GM21515 (cell line): ENCODE measurements at regions not wholly inside any gene's neighbourhood (a gene's known extent, or its start where the extent isn't known, plus 50 kb on each side); places are given as distances from the start of the nearest gene placed in this dataset.

Experiments
- ATAC-seq: cut with Tn5 transposase; IDR thresholded peaks from one replicate; pipeline ENCODE4 v1.9.1; 2021; ENCODE audit not compliant: unreplicated experiment

DNA sequence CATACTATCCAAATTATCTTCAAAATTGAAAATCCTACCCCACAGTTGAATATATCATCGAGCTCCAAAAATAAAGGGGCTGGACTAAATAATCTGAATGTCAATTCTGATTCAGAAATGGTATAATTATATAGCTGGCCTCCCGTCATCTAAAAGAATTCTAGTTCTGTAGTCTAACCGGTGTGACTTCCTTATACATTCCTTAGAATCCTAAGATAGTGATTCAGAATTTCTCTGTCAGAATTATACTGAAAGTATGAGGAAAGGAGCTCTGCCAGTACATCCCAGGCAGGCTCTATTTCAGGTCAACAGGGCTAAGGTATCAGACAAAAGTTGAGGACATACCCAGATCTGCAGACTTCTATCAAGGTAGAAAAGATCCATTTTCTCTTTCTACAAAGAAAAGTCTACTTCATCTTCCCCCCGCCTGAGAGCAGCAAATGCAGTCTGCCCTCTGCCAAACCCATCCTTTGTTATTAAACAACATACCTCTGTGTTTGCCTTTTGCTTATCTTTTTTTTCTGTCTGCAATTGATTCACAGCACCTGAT lies 128.5 kb downstream of the METTL4 start:
- no peak for ATAC-seq

DNA sequence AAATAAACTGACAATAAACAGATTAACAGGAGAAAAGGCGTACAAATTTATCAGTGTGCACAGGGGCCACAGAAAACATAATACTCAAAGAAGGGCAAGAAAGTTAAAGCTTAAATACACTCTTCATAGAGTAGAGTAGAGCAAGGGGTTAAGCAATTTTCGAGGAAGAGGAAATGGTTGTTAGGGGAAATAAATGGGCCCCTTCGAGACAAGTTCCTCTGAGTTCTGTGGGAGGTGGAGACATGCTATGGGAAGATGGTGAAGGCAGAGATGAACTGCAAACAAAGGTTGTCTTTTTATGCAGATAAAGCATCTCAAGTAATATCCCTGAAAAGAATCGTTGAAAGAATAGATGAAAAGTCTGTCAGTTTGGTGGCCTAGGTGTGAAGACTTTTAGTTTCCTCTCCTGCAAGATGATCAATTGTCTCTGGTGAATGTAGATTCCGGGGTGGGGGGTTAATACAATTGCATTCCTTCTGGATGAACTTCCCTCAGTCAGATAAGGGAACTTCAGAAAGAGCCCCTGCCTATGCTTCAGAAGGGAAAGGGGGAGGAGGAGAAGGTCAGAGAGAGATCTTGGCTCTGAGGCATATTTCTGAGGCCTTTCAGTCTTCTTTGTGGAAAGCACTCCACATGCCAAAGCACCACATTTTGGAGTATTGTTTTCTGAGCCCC lies 127.0 kb downstream of the METTL4 start:
- no peak for ATAC-seq

DNA sequence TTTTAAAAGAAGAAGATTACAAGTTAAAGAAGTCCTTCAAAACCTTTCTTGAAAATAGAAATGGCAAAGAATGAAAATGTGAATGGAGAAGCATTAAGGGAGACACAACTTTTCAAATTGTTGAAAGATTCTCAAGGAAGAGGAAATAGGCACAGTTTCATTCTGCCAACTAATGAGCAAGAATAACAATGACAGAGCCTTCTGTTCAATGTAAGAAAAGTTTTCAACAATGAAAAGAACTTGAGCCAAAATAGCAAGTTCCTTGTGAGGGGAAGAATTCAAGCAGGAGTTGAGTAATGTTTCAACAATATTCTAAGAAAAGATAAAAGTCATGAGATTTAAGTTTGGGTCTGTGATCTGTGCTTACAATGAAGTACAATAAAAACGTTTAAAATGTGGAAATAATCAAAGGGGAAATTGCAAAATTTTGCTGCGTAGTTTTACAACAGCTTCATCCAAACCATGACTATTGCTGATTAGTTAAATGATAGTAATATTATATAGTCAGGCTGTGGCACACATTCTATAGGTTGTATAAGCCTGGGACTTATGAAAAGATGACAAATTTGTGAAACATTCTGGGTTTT lies 122.6 kb downstream of the METTL4 start:
- no peak for ATAC-seq

DNA sequence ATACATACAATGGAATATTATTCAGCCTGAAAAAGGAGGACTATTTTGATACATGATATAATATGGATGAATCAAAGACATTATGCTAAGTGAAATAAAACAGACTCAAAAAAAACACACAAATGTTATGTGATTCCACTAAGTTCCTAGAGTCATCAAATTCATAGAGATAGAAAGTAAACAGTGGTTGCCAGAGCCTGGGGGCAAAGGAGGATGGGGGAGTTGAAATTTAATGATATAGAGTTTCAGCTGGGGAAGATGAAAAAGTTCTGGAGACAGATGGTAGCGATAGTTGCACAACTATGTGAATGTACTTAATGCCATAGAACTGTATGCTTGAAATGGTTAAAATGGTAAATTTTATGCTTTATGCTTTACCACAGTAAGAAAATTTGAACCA lies 119.7 kb downstream of the METTL4 start:
- ATAC-seq: no peak

DNA sequence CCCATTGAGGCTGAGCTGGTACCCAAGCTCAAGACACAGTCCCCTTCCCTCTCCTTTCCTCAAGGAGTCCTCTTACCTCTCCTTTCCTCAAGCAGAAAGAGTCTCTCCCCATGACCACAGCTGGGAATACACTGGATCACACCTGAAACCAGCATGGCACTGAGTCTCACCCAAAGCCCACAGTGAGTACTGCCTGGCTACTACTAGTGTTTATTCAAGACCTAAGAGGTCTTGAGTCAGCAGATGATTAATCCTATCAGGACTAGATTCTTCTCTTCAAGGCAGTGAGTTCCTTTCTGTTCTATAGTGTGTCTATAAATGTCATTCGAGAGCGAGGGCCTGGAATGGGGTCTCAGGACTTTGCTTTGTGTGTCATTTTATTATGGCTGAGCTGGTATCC lies 111.4 kb downstream of the METTL4 start:
- no peak for ATAC-seq

DNA sequence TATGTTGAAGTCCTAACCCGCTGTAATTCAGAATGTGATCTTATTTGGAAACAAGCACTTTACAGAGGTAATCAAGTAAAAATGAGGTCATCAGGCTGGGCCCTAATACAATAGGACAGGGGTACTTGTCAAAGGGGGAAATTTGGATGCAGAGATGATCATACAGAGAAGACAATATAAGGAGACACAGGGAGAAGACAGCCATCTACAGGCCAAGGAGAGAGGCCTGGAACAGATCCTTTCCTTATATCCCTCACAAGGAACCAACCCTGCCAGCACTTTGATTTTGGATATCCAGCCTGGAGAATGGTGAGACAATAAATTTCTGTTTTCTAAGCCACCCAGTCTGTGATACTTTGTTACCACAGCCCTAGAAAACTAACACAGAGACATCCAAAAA lies 104.3 kb downstream of the METTL4 start:
- ATAC-seq: no peak

DNA sequence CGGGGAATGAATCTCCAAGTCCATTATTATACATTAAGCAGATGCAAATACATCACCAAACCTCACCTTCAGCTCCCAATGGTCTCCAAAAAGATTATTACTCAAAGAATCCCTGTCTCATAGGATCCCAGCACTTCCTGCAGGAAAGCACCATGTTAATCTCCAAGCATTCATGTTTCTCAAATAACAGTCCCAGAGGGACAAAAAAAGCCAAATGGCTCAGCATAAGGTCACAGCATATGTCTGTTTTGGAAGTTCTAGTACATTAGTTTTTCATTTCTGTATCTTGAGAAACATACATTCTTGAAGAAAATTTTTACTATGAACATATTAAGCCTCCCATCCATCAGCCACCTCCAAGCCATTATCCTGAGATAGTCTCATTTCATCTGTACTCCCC lies 103.3 kb downstream of the METTL4 start:
- ATAC-seq: no peak

DNA sequence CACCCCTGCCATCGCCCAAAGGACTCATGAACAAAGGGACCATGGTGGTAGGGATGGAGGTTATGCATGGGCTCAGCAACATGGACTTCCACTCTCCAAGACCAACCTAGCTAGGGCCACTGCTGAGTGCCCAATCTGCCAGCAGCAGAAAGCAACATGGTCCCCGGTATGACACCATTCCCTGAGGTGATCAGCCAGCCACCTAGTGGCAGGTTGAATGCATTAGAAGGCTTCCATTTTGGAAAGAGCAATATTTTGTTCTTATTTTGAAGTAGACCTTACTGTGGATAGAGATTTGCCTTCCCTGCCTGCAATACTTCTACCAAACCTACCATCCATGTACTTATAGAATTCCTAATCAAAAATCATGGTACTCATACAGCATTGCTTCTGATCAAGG lies 99.8 kb downstream of the METTL4 start:
- ATAC-seq: no peak

DNA sequence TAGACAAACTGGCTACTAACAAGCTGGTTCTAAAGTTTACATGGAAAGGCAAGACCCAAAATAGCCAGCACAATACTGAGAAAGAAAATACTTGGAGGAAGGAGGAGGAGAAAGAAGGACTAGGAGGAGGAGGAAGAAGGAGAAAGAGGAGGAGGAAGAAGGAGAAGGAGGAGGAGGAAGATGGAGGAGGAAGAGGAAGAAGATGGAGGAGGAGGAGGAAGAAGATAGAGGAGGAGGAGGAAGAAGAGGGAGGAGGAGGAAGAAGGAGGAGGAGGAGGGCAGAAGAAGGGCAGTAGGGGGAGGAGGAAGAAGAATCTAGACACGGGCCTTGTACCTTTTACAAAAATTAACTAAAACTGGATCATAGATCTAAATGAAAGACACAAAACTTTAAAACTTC lies 92.6 kb downstream of the METTL4 start:
- no peak for ATAC-seq

DNA sequence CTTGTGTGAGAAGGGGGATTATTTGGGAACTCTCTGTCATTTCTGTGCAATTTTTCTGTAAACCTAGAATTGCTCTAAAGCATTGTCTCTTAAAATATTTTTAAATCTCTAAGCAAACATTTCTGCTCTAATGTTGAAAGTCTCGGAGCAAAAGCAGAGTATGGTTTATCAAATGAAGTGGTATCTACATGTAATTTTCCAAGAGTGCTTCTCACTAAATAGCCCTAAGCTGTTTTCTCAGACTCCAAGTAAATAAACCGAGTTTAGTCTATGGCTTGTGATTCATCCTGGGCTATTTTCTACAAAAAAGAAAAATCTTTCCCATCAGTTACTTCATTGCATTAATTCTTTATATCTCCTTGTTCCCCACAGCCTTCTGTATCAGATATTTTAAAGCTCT lies 90.8 kb downstream of the METTL4 start:
- no peak for ATAC-seq

DNA sequence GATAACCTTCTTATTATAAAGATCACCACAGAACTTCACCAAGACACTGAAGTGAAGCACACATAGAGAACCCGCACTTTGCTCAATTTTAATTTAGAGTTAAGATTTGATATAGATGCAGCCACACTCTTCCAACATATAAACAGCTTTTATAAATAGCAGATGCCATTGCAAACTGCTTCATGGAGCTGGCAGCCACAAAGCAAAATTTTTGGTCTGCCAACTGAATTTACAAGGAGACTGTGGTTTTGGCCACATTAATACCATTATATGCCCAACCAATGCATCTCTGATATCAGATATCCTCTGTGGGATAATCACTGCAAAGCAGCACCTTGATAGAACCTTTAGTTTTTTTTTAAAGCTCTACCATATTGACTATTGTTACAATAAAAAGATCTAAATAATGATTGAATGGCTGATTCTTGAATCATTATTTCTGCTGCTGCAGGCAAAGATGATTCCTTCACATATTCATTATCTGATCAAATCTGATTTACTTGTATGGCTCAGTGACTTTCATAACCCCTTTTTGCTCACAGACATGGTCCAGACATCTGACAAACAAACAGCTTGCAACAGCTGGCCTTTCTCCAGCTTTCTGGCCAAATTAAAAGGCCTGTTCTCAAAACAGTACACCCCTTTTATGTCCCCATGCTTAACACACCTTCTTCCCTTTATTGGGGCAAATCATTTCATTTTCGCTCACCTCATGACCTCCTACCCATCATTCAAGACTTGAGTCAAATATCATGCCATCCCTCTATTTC lies 88.4 kb downstream of the METTL4 start:
- ATAC-seq: no peak

DNA sequence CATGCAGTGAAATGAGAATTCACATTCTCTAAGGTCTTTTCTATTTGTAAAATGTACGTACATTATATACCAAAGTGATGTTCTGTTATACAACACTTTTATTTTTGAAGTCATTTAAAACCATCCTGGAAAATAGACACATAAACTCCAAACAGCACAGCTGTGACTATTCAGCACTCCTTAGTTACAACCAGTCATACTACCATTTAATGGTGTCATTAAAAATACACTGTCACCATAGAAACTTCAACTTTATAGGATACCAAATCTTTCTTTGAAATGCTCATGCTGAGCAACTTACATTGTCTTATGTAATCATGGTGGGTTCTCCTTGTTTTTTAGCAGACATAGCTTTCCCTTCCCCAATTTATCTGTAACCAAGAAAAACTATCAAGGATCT lies 85.3 kb downstream of the METTL4 start:
- ATAC-seq: no peak

DNA sequence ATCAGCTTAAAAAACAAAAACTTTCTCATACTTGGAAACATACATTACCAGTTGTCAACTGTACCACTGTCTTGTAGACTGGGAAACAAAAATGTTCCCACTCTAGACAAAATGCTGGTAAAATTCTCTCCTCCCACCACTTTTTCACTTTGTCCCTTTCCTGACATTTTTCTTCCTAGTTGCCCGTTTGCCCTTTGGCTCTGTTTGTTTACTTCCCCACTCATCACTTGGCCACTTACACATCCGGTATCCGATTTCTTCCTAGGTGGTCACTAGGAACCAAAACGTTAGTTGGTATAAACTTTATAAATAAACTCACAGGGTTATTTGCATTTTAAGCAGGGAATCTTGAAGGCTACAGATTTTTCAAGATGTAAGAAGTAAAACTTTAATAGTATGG lies 84.9 kb downstream of the METTL4 start:
- no peak for ATAC-seq
